ENCODE measurements at regions not wholly inside any gene's neighbourhood (a gene's known extent, or its start where the extent isn't known, plus 50 kb on each side); places are given as distances from the start of the nearest gene placed in this dataset.

GRCh38 chr13:33352526-33352925 is 67.0 kb upstream of the STARD13 start:
- TF ChIP-seq TAF1 (IDR thresholded peaks at IDR 0.05; ENCODE audit: borderline replicate concordance, insufficient read depth, low read length) (no peak), POLR2AphosphoS5 (IDR thresholded peaks at IDR 0.05; ENCODE audit: low read depth, low read length) (no peak), REST (IDR thresholded peaks at IDR 0.05; ENCODE audit: insufficient read depth in 1 of 2, low read depth in 2 of 2, low read length in 2 of 2) (no peak), SIN3A (IDR thresholded peaks at IDR 0.05; ENCODE audit: borderline replicate concordance, insufficient read depth, low read length) (no peak)
